Dendritic cell treated with granulocyte-macrophage colony-stimulating factor and Interleukin-4, amounts not matched to agents 40 ng/mL and 50 ng/mL, for 4 days (primary cell): ENCODE measurements at regions not wholly inside any gene's neighbourhood (a gene's known extent, or its start where the extent isn't known, plus 50 kb on each side); places are given as distances from the start of the nearest gene placed in this dataset.

Experiments used
- H3K27ac Mint-ChIP-seq: one replicate; pipeline ENCODE4 v1.8.0; 2022; ENCODE audit warnings: mild to moderate bottlenecking, mixed read lengths
- H3K27me3 Mint-ChIP-seq: one replicate; pipeline ENCODE4 v1.8.0; 2022; ENCODE audit warnings: mild to moderate bottlenecking, mixed read lengths
- H3K36me3 Mint-ChIP-seq: one replicate; pipeline ENCODE4 v1.8.0; 2022; ENCODE audit warnings: low read depth, mixed read lengths
- H3K4me1 Mint-ChIP-seq: one replicate; pipeline ENCODE4 v1.8.0; 2022; ENCODE audit warnings: low read depth, mixed read lengths
- H3K4me3 Mint-ChIP-seq: one replicate; pipeline ENCODE4 v1.8.0; 2022; ENCODE audit warnings: mild to moderate bottlenecking, moderate library complexity, mixed read lengths
- H3K9me3 Mint-ChIP-seq: one replicate; pipeline ENCODE4 v1.8.0; 2022; ENCODE audit warnings: mixed read lengths
- intact Hi-C: fragments of 100-400 bp; cut with micrococcal nuclease; formaldehyde crosslinking; loops from one replicate; pipeline ENCODE4 v1.15.0; 2022

GRCh38 chr5:133890314-133890713, 78.1 kb downstream of the C5orf15 start:
- no peak overlapping the region for H3K4me3 Mint-ChIP-seq
- no peaks in the 10 kb centered on the region for H3K4me1 Mint-ChIP-seq
- H3K36me3 Mint-ChIP-seq, result no peaks in the 10 kb centered on the region
- intact Hi-C loops, result no loop called here
- H3K9me3 Mint-ChIP-seq, result no peaks in the 10 kb centered on the region
- H3K27me3 Mint-ChIP-seq, result peaks cover 2% of the 10 kb centered on the region
- H3K27ac Mint-ChIP-seq, result no peak overlapping the region

GRCh38 chr5:133889271-133889905, 79.0 kb downstream of the C5orf15 start:
- H3K27ac Mint-ChIP-seq, result no peak overlapping the region
- H3K36me3 Mint-ChIP-seq, result no peaks in the 10 kb centered on the region
- H3K9me3 Mint-ChIP-seq, result no peaks in the 10 kb centered on the region
- H3K4me3 Mint-ChIP-seq, result no peak overlapping the region
- intact Hi-C loops, result no loop called here
- H3K27me3 Mint-ChIP-seq, result peaks cover 2% of the 10 kb centered on the region
- H3K4me1 Mint-ChIP-seq, result no peaks in the 10 kb centered on the region

- Mint-ChIP-seq H3K27ac (no peak overlapping the region), H3K4me3 (no peak overlapping the region), H3K36me3 (no peaks in the 10 kb centered on the region), H3K4me1 (no peaks in the 10 kb centered on the region), H3K9me3 (no peaks in the 10 kb centered on the region), H3K27me3 (no peaks in the 10 kb centered on the region)
- intact Hi-C loops, result no loop called here
These were observed 79.8 kb downstream of the C5orf15 start for GRCh38 chr5:133888625-133888991.

- Mint-ChIP-seq H3K36me3 (no peaks in the 10 kb centered on the region), H3K9me3 (no peaks in the 10 kb centered on the region), H3K27ac (no peak overlapping the region), H3K4me3 (no peak overlapping the region), H3K27me3 (peaks cover 2% of the 10 kb centered on the region), H3K4me1 (no peaks in the 10 kb centered on the region)
- intact Hi-C loops, result no loop called here
These were observed 82.9 kb downstream of the C5orf15 start for GRCh38 chr5:133885566-133885965.

- Mint-ChIP-seq H3K4me1 (no peaks in the 10 kb centered on the region), H3K9me3 (no peaks in the 10 kb centered on the region), H3K36me3 (no peaks in the 10 kb centered on the region), H3K4me3 (no peak overlapping the region), H3K27ac (no peak overlapping the region), H3K27me3 (peaks cover 2% of the 10 kb centered on the region)
- intact Hi-C loops, result no loop called here
These were observed 83.7 kb downstream of the C5orf15 start for GRCh38 chr5:133884569-133885311.

- no peak overlapping the region for H3K27ac Mint-ChIP-seq
- H3K4me1 Mint-ChIP-seq, result no peaks in the 10 kb centered on the region
- intact Hi-C loops, result no loop called here
- peaks cover 2% of the 10 kb centered on the region for H3K27me3 Mint-ChIP-seq
- H3K4me3 Mint-ChIP-seq, result no peak overlapping the region
- no peaks in the 10 kb centered on the region for H3K36me3 Mint-ChIP-seq
- no peaks in the 10 kb centered on the region for H3K9me3 Mint-ChIP-seq
These were observed 84.5 kb downstream of the C5orf15 start for GRCh38 chr5:133883916-133884315.

GRCh38 chr5:133882846-133883245, 85.6 kb downstream of the C5orf15 start:
- intact Hi-C loops, result no loop called here
- Mint-ChIP-seq H3K4me1 (no peaks in the 10 kb centered on the region), H3K27me3 (peaks cover 2% of the 10 kb centered on the region), H3K4me3 (no peak overlapping the region), H3K36me3 (no peaks in the 10 kb centered on the region), H3K27ac (no peak overlapping the region), H3K9me3 (no peaks in the 10 kb centered on the region)

GRCh38 chr5:133882389-133882695, 86.1 kb downstream of the C5orf15 start:
- H3K36me3 Mint-ChIP-seq, result no peaks in the 10 kb centered on the region
- no peaks in the 10 kb centered on the region for H3K9me3 Mint-ChIP-seq
- H3K27me3 Mint-ChIP-seq, result peaks cover 2% of the 10 kb centered on the region
- H3K4me3 Mint-ChIP-seq, result no peak overlapping the region
- H3K4me1 Mint-ChIP-seq, result no peaks in the 10 kb centered on the region
- intact Hi-C loops, result no loop called here
- no peak overlapping the region for H3K27ac Mint-ChIP-seq

- no peak overlapping the region for H3K4me3 Mint-ChIP-seq
- no peaks in the 10 kb centered on the region for H3K4me1 Mint-ChIP-seq
- H3K36me3 Mint-ChIP-seq, result no peaks in the 10 kb centered on the region
- H3K27ac Mint-ChIP-seq, result no peak overlapping the region
- H3K27me3 Mint-ChIP-seq, result peaks cover 2% of the 10 kb centered on the region
- no peaks in the 10 kb centered on the region for H3K9me3 Mint-ChIP-seq
- intact Hi-C loops, result no loop called here
These were observed 86.6 kb downstream of the C5orf15 start for GRCh38 chr5:133881576-133882388.

- H3K36me3 Mint-ChIP-seq, result no peaks in the 10 kb centered on the region
- peaks cover 6% of the 10 kb centered on the region for H3K27me3 Mint-ChIP-seq
- no peaks in the 10 kb centered on the region for H3K9me3 Mint-ChIP-seq
- H3K4me3 Mint-ChIP-seq, result no peak overlapping the region
- peaks cover 5% of the 10 kb centered on the region for H3K4me1 Mint-ChIP-seq
- intact Hi-C loops, result no loop called here
- H3K27ac Mint-ChIP-seq, result no peak overlapping the region
These were observed 90.2 kb downstream of the C5orf15 start for GRCh38 chr5:133878236-133878555.

- intact Hi-C loops, result no loop called here
- Mint-ChIP-seq H3K27ac (no peak overlapping the region), H3K4me3 (no peak overlapping the region), H3K9me3 (no peaks in the 10 kb centered on the region), H3K4me1 (peaks cover 5% of the 10 kb centered on the region), H3K27me3 (peaks cover 10% of the 10 kb centered on the region), H3K36me3 (no peaks in the 10 kb centered on the region)
These were observed 90.8 kb downstream of the C5orf15 start for GRCh38 chr5:133877351-133878235.

- H3K36me3 Mint-ChIP-seq, result no peaks in the 10 kb centered on the region
- peaks cover 5% of the 10 kb centered on the region for H3K4me1 Mint-ChIP-seq
- no peak overlapping the region for H3K27ac Mint-ChIP-seq
- H3K27me3 Mint-ChIP-seq, result peaks cover 12% of the 10 kb centered on the region
- H3K4me3 Mint-ChIP-seq, result no peak overlapping the region
- intact Hi-C loops, result no loop called here
- H3K9me3 Mint-ChIP-seq, result no peaks in the 10 kb centered on the region
These were observed 92.2 kb downstream of the C5orf15 start for GRCh38 chr5:133876266-133876665.

- no peaks in the 10 kb centered on the region for H3K9me3 Mint-ChIP-seq
- H3K27ac Mint-ChIP-seq, result no peak overlapping the region
- H3K36me3 Mint-ChIP-seq, result no peaks in the 10 kb centered on the region
- intact Hi-C loops, result no loop called here
- H3K27me3 Mint-ChIP-seq, result peaks cover 15% of the 10 kb centered on the region
- H3K4me1 Mint-ChIP-seq, result peaks cover 5% of the 10 kb centered on the region
- H3K4me3 Mint-ChIP-seq, result no peak overlapping the region
These were observed 93.2 kb downstream of the C5orf15 start for GRCh38 chr5:133875179-133875578.

- Mint-ChIP-seq H3K27me3 (peaks cover 17% of the 10 kb centered on the region), H3K9me3 (no peaks in the 10 kb centered on the region), H3K4me3 (no peak overlapping the region), H3K27ac (no peak overlapping the region), H3K4me1 (peaks cover 5% of the 10 kb centered on the region), H3K36me3 (no peaks in the 10 kb centered on the region)
- intact Hi-C loops, result loop anchor here (5.0 kb wide), 1 partner anchor 761 kb away; no protein-coding TSS in a partner anchor
These were observed 95.0 kb downstream of the C5orf15 start for GRCh38 chr5:133873449-133873848.
